ENCODE measurements at regions not wholly inside any gene's neighbourhood (a gene's known extent, or its start where the extent isn't known, plus 50 kb on each side); places are given as distances from the start of the nearest gene placed in this dataset.

- 70% methylated on average over 2 of the region's 2 CpGs for WGBS (ENCODE audit: low lambda C conversion rate, missing lambda C conversion rate)
- no peak overlapping the region for H3K27ac ChIP-seq
These were observed 741.4 kb downstream of the TAF11L14 start for GRCh38 chr5:18375641-18376040.

GRCh38 chr5:18378066-18378465 is 743.8 kb downstream of the TAF11L14 start:
- Histone ChIP-seq H2AFZ (no peak overlapping the region), H3K27me3 (no peaks in the 10 kb centered on the region), H3K4me2 (no peak overlapping the region), H3K27ac (no peak overlapping the region), H3K4me3 (no peak overlapping the region), H3K9me3 (ENCODE audit: low read depth) (no peaks in the 10 kb centered on the region), H4K20me1 (ENCODE audit: insufficient read depth, poor library complexity, severe bottlenecking) (no peaks in the 10 kb centered on the region), H3K36me3 (replicated peaks; ENCODE audit: insufficient read depth, low read depth) (no peaks in the 10 kb centered on the region), H3K79me2 (no peaks in the 10 kb centered on the region), H3K9me2 (replicated peaks; ENCODE audit: insufficient read depth) (no peaks in the 10 kb centered on the region), H3K4me1 (ENCODE audit: insufficient read depth) (no peaks in the 10 kb centered on the region)
- DNase-seq (ENCODE audit: low spot score) = no peak
- TF ChIP-seq EZH2 (IDR thresholded peaks at IDR 0.05; ENCODE audit: borderline replicate concordance) (no peak), CTCF (IDR thresholded peaks at IDR 0.05; ENCODE audit: poor library complexity) (no peak), EZH2phosphoT487 (IDR thresholded peaks at IDR 0.05; ENCODE audit: low read depth, severe bottlenecking, unreplicated experiment) (no peak)
- 86% methylated on average over 2 of the region's 2 CpGs for WGBS (ENCODE audit: low lambda C conversion rate, missing lambda C conversion rate)

More at GRCh38 chr5:18375641-18376040, 741.4 kb downstream of the TAF11L14 start:
- no peak for DNase-seq (ENCODE audit: low spot score)
- Histone ChIP-seq H3K27me3 (no peaks in the 10 kb centered on the region), H3K4me1 (ENCODE audit: insufficient read depth) (no peaks in the 10 kb centered on the region), H3K4me3 (no peak overlapping the region), H3K9me3 (ENCODE audit: low read depth) (no peaks in the 10 kb centered on the region), H3K4me2 (no peak overlapping the region), H3K79me2 (no peaks in the 10 kb centered on the region), H2AFZ (no peak overlapping the region), H4K20me1 (ENCODE audit: insufficient read depth, poor library complexity, severe bottlenecking) (no peaks in the 10 kb centered on the region), H3K9me2 (replicated peaks; ENCODE audit: insufficient read depth) (no peaks in the 10 kb centered on the region), H3K36me3 (replicated peaks; ENCODE audit: insufficient read depth, low read depth) (no peaks in the 10 kb centered on the region)
- TF ChIP-seq CTCF (IDR thresholded peaks at IDR 0.05; ENCODE audit: poor library complexity) = no peak
- TF ChIP-seq EZH2 (IDR thresholded peaks at IDR 0.05; ENCODE audit: borderline replicate concordance) = no peak

- Histone ChIP-seq H3K4me2 (no peak overlapping the region), H3K79me2 (no peaks in the 10 kb centered on the region), H3K36me3 (replicated peaks; ENCODE audit: insufficient read depth, low read depth) (no peaks in the 10 kb centered on the region), H3K4me3 (no peak overlapping the region), H3K9me2 (replicated peaks; ENCODE audit: insufficient read depth) (no peaks in the 10 kb centered on the region), H4K20me1 (ENCODE audit: insufficient read depth, poor library complexity, severe bottlenecking) (no peaks in the 10 kb centered on the region), H3K9me3 (ENCODE audit: low read depth) (no peaks in the 10 kb centered on the region), H3K4me1 (ENCODE audit: insufficient read depth) (no peaks in the 10 kb centered on the region), H2AFZ (no peak overlapping the region), H3K27ac (no peak overlapping the region), H3K27me3 (no peaks in the 10 kb centered on the region)
- DNase-seq (ENCODE audit: low spot score) = no peak
- no peak for TF ChIP-seq CTCF (IDR thresholded peaks at IDR 0.05; ENCODE audit: poor library complexity)
- no peak for TF ChIP-seq EZH2phosphoT487 (IDR thresholded peaks at IDR 0.05; ENCODE audit: low read depth, severe bottlenecking, unreplicated experiment)
- no peak for TF ChIP-seq EZH2 (IDR thresholded peaks at IDR 0.05; ENCODE audit: borderline replicate concordance)
- WGBS (ENCODE audit: low lambda C conversion rate, missing lambda C conversion rate) = 50% methylated on average over 1 of the region's 1 CpG
These were observed 744.9 kb downstream of the TAF11L14 start for GRCh38 chr5:18379189-18379588.
